Psoas muscle (tissue), 7 donors: ENCODE measurements at regions not wholly inside any gene's neighbourhood (a gene's known extent, or its start where the extent isn't known, plus 50 kb on each side); places are given as distances from the start of the nearest gene placed in this dataset.

ENCODE experiments used
- ATAC-seq, 4 donors: fragments of 200-7000 bp; cut with Tn5 transposase; one replicate each; pipeline ENCODE4 v1.9.1; 2020; ENCODE audit warnings: moderate library complexity in 3 of 4, mild to moderate bottlenecking in 2 of 4
- DNase-seq, 2 donors: peaks; one replicate each; pipeline ENCODE4 v3.0.0-alpha.2; 2020
- H3K27ac ChIP-seq: fragments of 200-600 bp; one replicate; pipeline ENCODE4 v1.8.0; 2022
- H3K27me3 ChIP-seq, 3 donors: fragments of 200-600 bp in 1 of 3; one replicate each; pipeline versions ENCODE4 v1.6.1 to v1.8.0; 2013 to 2022; ENCODE audit warnings: low read length in 2 of 3, mild to moderate bottlenecking in 2 of 3, moderate library complexity in 1 of 3; ENCODE audit not compliant: insufficient read depth in 3 of 3
- H3K36me3 ChIP-seq, 2 donors: fragments of 200-600 bp in 1 of 2; one replicate each; pipeline versions ENCODE4 v1.6.1 to v1.8.0; 2013 to 2022; ENCODE audit warnings: low read depth in 1 of 2, mild to moderate bottlenecking in 1 of 2, moderate library complexity in 1 of 2; ENCODE audit not compliant: insufficient read depth in 1 of 2
- H3K4me1 ChIP-seq: fragments of 200-600 bp; one replicate; pipeline ENCODE4 v1.8.0; 2022
- H3K4me3 ChIP-seq: fragments of 200-600 bp; one replicate; pipeline ENCODE4 v1.8.0; 2022; ENCODE audit warnings: mild to moderate bottlenecking
- H3K9me3 ChIP-seq: fragments of 200-600 bp; one replicate; pipeline ENCODE4 v1.8.0; 2022
- WGBS, 3 donors: extraction: QIAGEN DNeasy Blood & Tissue Kit; methylation state at CpG; one replicate each; pipeline versions ENCODE4 v1.1.6 to v1.1.7; 2013; 5-methylcytosine and 5-hydroxymethylcytosine counted together
- intact Hi-C, 2 donors: fragments of 100-400 bp; cut with DNase I; formaldehyde crosslinking; loops; one replicate each; pipeline versions ENCODE4 v1.11.0 to v1.14.2; 2022
- TF ChIP-seq, protein P1 (sequence below): fragments of 200-600 bp; IDR thresholded peaks from one replicate; pipeline ENCODE4 v1.8.0; 2022; ENCODE audit warnings: antibody characterized with exemption
- donor health status: healthy with polysubstance abuse.
- donor health status: DM: no; HTN: no; CAD: no; lungs with moderate emphysema.
- donor health status: Bipolar disorder and iron deficiency.
- donor health status: healthy.
- donor health status: DM: yes; HTN: yes; CAD: no.
- donor health status: DM: no; HTN: no; CAD: no.
- donor health status: DM: yes; HTN: yes; CAD: no.

DNA sequence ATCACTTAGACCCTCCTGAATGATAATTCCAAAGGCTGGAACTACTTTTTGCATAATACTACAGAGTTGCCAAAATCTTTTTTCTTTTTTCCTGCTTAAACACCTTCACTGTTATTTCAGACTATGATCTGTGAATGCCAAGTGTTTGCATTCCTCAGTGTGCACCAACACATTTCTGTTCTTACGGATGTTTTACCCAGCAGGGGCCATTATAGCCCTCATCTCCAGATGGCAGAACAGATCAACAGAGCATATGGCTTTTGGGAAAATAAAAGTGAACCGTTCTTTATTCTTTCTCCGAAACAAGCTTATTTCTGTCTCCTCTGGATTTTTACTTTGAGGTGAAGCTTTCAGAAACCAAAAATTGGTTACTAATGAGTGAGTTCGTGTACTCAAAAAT is 1226.6 kb upstream of the FAM98A start:
- WGBS, 3 donors: 48 to 63% (median 60%) methylated on average over 4 of the region's 4 CpGs
- Histone ChIP-seq H3K4me3 (no peak overlapping the region), H3K36me3 (no peaks in the 10 kb centered on the region), H3K27me3 (no peaks in the 10 kb centered on the region), H3K27ac (no peak overlapping the region), H3K4me1 (no peaks in the 10 kb centered on the region), H3K9me3 (peaks cover 12% of the 10 kb centered on the region)
- TF ChIP-seq, protein P1, sequence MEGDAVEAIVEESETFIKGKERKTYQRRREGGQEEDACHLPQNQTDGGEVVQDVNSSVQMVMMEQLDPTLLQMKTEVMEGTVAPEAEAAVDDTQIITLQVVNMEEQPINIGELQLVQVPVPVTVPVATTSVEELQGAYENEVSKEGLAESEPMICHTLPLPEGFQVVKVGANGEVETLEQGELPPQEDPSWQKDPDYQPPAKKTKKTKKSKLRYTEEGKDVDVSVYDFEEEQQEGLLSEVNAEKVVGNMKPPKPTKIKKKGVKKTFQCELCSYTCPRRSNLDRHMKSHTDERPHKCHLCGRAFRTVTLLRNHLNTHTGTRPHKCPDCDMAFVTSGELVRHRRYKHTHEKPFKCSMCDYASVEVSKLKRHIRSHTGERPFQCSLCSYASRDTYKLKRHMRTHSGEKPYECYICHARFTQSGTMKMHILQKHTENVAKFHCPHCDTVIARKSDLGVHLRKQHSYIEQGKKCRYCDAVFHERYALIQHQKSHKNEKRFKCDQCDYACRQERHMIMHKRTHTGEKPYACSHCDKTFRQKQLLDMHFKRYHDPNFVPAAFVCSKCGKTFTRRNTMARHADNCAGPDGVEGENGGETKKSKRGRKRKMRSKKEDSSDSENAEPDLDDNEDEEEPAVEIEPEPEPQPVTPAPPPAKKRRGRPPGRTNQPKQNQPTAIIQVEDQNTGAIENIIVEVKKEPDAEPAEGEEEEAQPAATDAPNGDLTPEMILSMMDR: no peak
- no peak for ATAC-seq
- intact Hi-C loops: no loop called here
- no peak for DNase-seq

DNA sequence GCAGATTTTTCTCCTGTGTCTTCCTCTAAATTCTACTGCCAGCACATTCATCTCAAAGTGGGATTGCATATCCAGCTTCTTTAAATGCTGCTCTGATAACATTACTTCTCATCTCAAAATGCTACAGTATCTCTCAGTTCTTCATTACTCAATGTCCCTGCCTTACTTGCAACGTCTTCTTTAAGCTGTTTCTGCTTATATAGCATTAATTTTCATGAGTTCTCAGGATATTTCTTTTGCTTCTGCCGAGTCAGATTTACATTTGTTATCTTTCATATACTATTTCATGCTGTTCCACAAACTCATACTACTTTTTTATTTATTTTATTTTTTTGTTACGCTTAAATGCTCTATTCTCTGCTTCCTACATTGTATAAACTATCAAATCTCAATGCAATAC is 1223.5 kb upstream of the FAM98A start:
- TF ChIP-seq, protein P1: no peak
- 73 to 79% (median 73%) methylated on average over 3 of the region's 3 CpGs for WGBS, 3 donors
- DNase-seq (no peak), ATAC-seq (no peak)
- Histone ChIP-seq H3K36me3 (no peaks in the 10 kb centered on the region), H3K4me1 (no peaks in the 10 kb centered on the region), H3K4me3 (no peak overlapping the region), H3K27me3 (no peaks in the 10 kb centered on the region), H3K27ac (no peak overlapping the region), H3K9me3 (no peaks in the 10 kb centered on the region)
- intact Hi-C loops: no loop called here

DNA sequence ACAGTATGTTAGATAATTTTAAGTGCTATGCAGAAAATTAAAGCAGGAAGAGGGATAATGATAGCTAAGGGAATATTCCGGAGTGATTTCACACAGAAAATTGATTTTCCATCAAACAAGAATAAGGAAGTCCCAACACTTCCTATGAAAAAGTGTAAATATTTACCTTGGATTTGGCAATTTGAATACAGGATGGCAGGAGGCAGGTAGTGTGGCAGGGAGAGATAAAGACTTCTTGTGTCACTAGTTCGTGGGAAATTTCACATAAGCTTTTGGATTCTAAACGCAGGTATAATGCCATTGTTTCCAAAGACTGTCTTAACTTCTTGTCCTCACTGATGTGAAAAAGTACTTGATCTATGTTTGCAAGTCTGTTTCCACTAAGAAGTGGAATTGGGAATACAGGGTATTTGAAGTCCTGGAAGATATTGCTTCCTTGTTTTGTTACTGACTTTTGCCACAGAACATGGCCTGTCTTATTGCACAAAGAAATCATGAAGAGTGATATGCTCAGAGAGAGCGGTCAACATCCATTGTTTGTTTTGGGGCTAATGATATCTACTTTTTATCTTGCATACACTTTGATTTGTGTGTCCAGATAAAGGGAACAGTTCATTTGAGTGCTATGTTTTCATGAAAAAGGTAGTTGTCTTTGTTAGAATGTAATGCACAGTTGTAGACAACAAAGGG is 1216.1 kb upstream of the FAM98A start:
- WGBS, 3 donors: 58 to 66% (median 58%) methylated on average over 4 of the region's 4 CpGs
- intact Hi-C loops: no loop called here
- TF ChIP-seq, protein P1: no peak
- Histone ChIP-seq H3K27ac (no peak overlapping the region), H3K9me3 (no peaks in the 10 kb centered on the region), H3K4me3 (no peak overlapping the region), H3K4me1 (no peaks in the 10 kb centered on the region), H3K36me3 (no peaks in the 10 kb centered on the region), H3K27me3 (no peaks in the 10 kb centered on the region)
- ATAC-seq (no peak), DNase-seq (no peak)

DNA sequence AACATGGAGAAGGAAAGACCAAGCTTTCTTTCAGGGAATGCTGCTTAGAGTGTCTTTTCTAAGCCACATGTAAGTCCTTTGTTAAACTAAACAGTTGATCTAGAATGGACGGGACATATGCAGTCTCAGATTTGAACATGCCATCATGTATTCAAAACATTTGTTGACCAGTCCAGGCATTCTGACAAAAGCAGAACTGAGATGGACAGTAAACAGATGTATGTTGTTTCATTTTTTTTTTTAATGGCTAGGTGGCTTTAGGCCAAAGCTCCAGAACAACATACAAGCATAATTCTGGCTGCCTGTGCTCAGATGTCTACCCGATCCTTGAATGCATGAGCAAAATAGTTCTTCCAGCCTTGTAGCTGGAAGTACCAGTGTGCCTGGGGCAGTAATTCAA is 1211.4 kb upstream of the FAM98A start:
- DNase-seq (no peak), ATAC-seq (no peak)
- no peak overlapping the region for H3K4me3 ChIP-seq
- 24 to 40% (median 40%) methylated on average over 2 of the region's 2 CpGs for WGBS, 3 donors
- H3K4me1 ChIP-seq: no peaks in the 10 kb centered on the region
- intact Hi-C loops: no loop called here
- H3K27ac ChIP-seq: no peak overlapping the region
- H3K36me3 ChIP-seq: no peaks in the 10 kb centered on the region
- no peaks in the 10 kb centered on the region for H3K9me3 ChIP-seq
- H3K27me3 ChIP-seq: no peaks in the 10 kb centered on the region
- TF ChIP-seq, protein P1: no peak

DNA sequence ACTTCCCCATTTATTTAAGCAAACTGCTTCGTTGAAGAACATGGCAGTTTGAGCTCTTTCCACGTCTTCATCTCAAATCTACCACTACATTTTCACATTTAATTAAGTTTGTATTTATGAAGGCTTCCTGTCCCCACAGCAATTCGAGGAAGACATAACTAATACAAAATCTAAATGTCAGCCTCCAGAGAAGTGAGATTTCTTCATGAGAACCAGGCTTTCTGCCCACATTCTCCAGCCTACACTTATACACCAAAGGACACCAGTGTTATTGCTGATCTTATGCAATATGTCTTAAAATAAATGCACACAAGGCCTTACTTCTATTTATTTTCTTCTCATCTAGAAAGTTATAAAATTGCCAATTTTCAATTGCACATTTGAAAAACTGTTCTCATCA is 1209.3 kb upstream of the FAM98A start:
- Histone ChIP-seq H3K9me3 (no peaks in the 10 kb centered on the region), H3K4me1 (no peaks in the 10 kb centered on the region), H3K27me3 (no peaks in the 10 kb centered on the region), H3K36me3 (no peaks in the 10 kb centered on the region), H3K27ac (no peak overlapping the region), H3K4me3 (no peak overlapping the region)
- no peak for ATAC-seq
- intact Hi-C loops: no loop called here
- 59 to 67% (median 63%) methylated on average over 3 of the region's 3 CpGs for WGBS, 3 donors
- TF ChIP-seq, protein P1: no peak
- DNase-seq: no peak
